CD4-positive, alpha-beta T cell treated with Interleukin-1 beta for 1 hour (primary cell): ENCODE measurements at regions not wholly inside any gene's neighbourhood (a gene's known extent, or its start where the extent isn't known, plus 50 kb on each side); places are given as distances from the start of the nearest gene placed in this dataset.
"Not testable (repeated sequence)": the region's sequence is repeated elsewhere in the genome, so short reads cannot be mapped to it uniquely, and the experiment has no call there.

Source experiments
- DNase-seq, 2 donors: peaks; one replicate each; pipeline ENCODE4 v3.0.0-alpha.2; 2020 to 2022

DNA sequence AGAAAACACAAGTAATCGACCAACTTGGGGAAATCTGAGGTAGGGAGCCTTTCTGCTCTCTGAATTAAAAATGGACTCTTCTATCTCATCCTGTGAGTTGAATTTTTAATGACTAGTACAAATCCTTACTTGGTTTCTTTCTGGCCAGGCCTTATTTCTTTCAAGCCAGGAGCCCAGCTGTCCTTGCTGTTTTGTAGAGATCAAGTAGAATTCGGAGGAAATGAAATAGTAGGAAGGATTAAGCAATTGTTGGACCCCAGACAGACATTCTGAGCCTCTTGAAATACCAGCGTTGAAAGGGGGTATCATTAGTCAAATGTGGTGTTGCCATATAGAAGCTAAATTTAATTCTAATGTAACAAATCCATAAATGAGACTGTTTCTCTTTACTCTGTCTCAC, 53.7 kb upstream of the SMIM15 start:
- no peak for DNase-seq

DNA sequence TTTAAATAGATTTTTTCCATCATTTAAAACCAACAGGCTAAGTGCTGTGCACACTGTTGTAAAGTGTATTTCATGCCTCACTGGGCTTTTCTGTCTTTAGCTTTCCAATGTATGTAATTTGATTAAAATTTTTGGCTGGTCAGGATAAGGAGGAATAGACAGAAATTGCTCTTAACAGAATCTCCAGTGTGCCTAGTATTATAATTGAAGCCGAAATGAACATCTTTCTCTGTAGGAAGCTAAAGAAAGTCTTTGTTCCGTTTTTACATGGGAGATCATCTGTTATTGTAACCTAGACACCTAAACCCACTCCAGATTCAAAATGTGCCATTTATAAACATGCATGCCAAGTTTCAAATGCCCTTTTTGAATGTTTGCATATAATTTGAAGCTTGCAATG, 54.5 kb upstream of the SMIM15 start:
- no peak for DNase-seq

DNA sequence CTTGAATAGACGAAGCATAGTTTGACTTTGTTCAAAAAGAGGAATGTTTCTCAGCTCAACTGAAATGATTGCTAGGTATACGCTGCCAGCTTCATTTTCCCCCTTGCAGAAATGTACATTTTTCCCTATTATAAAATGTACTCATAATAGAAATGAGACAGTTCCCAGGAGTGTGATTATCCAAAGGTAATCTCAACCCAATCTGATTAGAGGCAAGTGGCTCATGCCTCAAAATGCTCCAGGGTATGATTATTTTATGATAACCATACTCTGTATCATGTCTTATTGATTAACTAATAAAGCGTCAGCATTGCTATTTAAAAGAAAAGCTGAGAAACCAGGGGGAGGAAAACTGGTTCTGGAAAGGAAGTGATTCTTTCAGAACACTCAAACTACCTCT, 54.9 kb upstream of the SMIM15 start:
- DNase-seq = no peak

DNA sequence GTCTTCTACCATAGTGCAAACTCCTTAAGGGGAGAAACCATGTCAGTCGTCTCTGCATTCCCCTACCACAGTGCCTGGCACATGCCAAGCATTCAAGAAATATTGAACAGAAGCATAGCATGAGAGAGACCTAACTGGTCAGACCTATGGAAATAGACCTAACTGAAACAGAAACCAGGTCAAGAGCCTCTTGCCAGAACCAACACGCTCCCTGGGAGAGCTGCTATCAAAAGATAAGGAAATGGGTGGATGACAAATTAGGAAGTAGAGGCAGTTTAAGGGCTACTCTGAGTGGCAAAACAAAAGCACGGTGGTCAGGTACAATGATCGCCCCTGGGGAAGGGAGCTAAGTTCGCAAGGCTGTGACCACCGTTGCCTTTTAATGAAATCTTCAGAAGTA, 66.0 kb upstream of the SMIM15 start:
- DNase-seq = no peak

DNA sequence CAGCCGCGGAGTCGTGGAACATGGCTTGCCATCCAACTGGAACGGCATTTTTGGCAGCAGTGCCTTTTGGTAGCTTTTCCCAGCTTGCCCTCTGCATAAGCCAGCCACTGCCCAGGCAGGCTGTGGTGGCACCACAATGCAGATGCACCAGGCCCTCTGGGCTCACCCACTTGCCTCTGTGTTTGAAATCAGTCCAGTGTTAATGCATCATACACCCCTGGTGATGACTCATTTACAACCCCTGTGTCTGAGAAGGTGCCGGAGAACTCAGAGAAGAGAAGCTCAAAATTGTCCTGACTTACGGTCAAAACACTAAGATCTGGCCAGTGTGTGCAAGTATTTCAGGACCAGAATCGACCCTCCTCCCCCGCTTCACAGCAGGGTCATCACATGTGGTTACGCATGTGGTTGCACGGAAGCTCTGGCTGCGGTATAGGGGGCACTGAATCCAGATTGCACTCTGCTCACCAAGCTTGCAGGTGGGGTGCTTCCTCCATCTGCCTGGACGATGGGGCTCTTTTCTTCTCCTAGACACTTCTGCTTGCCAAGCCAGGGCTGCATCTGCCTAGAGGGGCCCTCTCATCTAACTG, 66.5 kb upstream of the SMIM15 start:
- DNase-seq = no peak

DNA sequence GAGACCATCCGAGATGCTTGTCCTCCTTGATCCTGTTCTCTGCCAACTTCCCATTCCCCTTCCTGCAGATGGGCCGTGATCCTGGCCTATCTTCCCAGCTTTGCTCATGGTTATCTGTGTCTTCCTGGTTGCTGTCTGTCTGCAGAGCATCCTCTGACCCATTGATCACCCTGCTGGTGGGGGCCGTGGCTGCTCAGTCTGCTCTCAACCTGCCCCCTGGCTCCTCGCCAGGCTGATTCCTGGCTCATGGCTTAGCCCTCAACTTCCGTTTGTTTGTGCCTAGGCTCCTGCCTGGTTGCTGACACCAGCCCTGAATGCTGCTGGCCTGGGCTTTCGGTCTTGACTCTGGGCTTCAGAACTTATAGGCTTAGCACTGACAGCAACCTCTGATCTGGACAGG, 67.1 kb upstream of the SMIM15 start:
- DNase-seq = no peak

DNA sequence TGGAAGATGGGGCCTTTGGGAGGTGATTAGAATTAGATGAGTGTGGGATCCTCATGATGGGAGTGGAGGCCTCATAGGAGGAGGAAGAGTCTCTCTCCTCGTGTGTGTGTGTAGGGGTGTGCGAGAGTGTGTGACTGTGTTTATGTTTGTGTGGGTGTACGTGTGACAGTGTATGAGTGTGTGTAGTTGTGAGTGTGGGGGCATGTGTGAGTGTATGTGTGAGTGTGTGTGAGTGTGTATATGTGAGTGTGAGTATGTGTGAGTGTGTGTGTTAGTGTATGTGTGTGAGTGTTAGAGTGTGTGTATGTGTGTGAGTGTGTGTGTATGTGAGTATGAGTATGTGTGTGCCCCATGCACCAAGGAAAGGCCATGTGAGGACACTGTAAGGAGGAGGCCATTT, 68.2 kb upstream of the SMIM15 start:
- no peak for DNase-seq

DNA sequence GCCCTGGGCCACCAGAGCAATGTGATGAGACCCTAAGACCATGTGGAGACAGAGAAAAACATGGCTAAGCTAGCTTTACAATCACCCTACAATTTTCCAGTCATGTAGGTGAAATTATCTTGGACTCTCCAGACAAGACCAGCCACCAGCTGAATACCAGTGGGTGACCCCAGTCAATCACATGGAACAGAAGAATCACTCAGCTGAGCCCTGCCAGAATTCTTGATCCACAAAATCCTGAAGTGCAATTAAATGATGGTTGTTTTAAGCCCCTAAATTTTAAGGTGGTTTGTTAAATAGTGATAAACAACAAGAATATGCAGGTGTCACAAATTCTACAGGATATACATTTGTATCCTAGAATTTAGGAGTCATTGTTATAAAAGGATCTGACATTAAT, 69.5 kb upstream of the SMIM15 start:
- no peak for DNase-seq

DNA sequence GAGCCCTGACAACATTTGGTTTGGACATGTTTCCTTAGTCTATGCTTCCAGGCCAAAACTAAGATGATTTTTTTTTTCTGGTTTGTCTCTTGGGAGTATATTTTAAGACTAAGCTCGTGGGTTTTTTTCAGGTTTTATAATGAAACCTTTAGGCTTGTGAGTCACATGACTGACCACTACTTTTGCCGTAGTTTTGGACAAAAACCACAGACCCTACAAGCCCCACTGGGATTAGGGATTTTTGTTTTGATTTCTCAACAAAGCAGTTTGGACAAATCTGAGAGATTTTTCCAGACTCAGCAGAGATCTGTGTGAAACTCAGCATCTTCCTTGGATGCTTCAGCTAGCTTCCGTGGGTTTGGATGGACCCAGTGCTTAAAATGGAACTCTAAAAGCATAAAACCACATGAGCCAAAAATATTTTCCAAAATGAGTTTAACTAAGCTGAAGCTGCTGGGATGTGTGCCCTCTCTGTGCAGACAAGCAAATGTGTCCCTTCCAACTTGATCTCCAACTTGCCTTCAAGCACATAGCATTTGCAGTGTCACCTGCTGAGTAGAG, 70.3 kb upstream of the SMIM15 start:
- no peak for DNase-seq

DNA sequence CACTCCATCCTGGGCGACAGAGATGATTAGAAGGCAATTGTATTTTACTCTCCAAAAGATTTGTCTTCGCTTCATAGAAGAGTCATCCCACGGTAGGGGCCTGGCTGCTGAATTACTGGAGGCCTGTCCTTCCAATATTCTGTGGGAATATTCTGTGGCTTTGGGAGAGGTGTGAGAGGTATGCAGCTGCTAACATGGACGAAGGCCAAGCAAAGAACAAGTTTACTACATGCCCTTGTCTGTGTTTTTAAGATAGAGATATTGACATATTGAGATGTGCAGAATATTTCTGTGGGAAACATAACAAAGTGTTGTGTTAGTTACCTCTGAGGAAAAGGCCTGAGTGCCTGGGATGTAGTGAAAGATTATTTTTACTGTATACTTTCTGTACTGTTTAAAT, 71.8 kb upstream of the SMIM15 start:
- no peak for DNase-seq

DNA sequence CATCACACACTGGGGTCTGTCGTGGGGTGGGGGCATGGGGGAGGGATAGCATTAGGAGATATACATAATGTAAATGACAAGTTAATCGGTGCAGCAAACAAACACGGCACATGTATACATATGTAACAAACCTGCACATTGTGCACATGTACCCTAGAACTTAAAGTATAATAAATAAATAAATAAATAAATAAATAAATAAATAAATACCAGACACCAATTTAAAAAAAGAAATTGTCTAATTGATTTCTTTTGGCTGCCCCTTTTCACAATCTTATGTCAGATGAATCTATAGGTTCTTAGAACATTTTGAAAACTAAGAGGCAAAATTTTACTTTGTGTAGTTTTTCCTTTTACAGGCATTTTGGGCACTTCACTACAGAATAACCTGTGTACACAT, 74.4 kb upstream of the SMIM15 start:
- DNase-seq = not testable (repeated sequence)

DNA sequence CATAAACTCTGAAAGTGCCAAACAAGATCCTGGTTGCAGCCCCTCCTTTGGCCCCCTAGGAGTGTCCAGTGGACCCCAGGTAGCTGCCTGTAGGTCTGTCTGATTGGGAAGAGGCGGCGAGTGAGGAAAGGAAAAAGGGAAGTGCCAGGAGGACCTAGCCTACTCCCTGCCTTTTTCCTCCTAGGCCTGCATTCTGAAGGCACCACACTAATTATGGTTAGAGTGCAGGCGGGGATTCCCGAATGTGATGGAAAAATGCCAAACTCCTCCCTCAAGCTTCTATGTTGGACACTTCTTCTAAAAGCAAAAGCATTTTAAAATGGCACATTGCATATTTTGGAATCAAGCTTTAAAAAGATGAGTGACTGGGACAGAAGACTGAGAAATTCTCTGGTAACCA, 83.2 kb upstream of the SMIM15 start:
- no peak for DNase-seq

DNA sequence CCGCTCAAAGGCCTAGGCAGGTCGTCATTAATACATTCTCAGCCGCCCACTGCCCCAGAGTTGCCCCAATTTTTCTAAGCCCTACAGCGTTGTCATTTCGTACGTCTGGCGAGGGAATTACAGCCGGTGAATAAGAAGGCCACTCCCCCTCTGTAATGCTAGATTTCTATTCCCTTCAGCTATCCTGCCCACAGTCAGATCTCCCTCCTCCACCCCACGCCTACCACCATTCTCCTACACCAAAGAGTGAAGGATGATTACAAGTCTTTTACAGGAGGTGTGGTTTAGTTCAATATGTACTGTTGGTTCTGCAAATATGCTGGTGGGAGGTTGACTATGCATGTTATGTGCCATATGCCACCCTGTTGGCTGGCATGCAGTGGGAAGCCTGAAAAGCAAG, 83.7 kb upstream of the SMIM15 start:
- DNase-seq = no peak

DNA sequence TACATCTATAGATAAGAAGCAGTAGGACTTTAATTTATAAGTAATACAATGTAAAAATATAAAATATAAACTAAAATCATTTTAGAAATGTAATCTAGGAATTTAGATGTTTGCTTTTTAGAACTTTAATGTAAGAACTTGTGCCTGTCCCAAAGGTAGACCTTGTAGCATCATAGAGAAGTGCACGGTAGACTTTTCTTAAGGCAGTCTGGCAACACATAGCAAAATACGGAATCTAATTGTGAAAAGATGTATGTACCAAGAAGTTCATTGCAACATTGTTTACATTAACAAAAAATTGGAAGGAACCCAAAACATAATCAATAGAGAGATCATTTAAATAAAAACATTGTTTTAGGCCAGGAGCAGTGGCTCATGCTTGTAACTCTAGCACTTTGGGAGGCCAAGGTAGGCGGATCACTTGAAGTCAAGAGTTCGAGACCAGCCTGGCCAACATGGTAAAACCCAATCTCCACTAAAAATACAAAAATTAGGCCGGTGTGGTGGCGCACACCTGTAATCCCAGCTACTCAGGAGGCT, 84.6 kb upstream of the SMIM15 start:
- DNase-seq = no peak

DNA sequence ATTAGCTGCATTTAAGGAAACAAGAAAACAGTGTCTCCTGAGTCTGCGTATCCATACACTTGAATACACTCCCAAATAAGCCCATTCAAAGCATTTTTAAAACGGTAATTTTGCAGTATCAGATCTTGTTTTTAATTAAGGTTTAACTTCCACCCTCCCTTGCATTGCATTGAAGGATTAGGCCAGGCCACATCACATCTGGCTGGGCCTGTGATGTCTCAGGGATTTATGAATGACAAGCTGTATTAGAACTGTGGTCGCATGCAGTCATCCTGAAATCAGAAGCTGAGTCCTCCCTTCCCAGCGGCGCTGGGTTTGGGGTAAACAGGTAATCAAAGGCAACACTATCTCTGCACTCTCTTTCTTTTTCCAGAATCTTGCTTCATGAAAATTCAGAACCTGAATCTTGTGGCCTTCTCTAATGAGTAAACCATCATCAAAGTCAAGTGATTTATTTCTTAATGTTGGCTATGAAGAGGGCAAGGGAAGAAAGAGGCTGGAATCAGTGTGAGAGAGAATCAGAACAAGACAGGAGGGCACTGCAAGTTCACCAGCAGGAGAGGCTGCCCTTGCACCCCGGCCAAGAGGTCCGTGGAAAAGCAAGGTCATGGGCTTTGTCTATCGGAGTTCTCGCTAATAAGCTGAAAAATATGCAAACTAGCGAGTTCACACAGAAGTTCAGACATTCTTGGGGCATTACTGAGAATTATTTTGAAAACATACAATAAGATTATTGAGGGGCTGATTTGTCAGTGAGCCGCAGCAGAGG, 80.0 kb upstream of the ZSWIM6 start:
- no peak for DNase-seq

DNA sequence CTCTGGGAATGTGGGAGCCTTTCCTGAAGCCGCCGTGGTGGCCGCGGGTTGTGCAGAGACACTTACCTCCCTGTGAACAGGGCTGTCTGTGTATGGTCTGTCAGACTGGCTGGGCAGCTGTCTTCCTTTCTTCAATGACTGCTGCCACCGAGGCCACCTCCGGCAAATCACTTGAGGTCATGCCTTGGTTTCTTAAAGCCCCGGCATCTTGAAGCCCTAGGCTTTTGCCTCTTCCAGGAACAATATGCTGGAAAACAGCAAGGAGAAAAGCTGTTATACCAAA, 79.5 kb upstream of the ZSWIM6 start:
- no peak for DNase-seq

DNA sequence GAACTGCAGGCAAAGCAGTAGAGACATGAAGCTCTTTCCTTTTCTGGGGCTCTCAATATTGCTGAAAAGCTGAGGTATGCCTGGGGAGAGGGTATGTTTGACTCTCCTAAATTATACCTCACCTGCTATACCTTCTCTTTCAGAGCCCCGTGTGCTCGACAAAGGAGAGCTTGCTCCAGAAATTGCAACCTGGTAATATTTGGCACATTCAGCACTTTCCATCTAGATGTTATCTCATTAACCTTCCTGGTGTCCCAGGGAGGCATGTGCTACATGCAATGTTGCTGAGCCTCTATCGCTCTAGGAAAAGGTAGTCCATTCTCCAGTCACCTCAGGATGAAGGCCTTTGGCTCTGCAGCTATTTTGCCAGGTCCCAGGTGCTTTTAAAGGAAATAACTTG, 78.5 kb upstream of the ZSWIM6 start:
- no peak for DNase-seq

DNA sequence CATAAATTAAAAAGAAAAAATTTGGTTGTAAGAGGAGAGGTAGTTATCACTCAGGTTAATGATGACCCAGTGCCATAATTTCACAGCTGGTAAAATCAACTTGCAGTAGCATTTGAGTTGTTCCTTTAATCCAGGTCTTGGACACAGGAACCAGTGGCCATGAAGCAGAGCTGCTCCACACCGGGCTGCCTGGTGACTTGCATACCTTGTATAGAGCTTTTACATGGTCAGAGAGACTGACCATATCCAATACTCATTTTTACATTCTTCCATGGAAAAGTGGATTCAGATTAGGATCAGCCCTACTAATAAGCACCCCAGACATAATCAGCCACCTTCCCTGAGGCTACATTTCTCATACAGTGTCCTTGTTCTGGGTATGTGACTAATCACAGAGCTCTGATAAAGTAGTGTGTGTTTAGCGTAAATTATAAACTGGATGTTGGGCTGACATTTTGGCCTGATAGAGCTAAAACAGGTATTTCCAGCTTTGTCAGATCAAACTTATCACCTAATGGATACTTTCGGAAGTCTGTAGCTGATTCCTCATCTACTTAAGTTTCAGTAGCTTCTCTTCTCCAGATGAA, 77.0 kb upstream of the ZSWIM6 start:
- no peak for DNase-seq

DNA sequence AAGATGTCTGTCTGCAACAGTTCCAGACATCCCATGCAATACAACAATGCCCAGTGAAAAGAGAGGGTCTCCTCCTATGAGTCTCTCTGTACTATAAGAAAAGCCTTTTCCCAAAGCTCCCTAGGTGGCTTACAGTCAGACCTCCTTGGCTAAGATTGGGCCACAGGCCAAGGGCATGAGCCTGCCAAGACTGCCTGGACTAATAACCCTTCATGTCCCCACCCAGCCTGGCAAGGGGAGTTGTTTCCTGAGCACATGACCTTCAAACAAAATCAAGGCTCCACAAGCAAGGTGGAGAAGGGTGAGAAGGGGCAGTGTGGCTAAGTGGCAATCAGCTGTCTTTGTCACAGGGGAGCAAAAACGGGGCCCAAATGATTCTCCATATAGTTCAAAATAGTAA, 75.6 kb upstream of the ZSWIM6 start:
- DNase-seq = no peak

DNA sequence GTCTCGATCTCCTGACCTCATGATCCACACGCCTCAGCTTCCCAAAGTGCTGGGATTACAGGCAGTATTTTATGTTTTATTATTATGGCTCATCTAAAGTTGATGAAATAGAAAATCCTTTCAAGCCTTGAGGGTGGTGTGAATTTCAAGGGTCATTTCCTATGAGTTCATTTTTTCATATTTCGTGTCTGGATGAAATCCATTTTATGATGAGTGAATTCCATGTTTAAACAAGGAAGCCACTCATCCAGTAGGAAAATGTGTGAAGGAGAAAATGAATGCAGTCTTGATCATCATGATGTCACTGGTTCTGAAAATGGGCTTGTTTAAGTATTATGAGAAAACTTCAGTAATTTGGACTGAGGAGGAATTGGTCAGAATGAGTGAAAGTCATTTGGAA, 74.6 kb upstream of the ZSWIM6 start:
- no peak for DNase-seq

DNA sequence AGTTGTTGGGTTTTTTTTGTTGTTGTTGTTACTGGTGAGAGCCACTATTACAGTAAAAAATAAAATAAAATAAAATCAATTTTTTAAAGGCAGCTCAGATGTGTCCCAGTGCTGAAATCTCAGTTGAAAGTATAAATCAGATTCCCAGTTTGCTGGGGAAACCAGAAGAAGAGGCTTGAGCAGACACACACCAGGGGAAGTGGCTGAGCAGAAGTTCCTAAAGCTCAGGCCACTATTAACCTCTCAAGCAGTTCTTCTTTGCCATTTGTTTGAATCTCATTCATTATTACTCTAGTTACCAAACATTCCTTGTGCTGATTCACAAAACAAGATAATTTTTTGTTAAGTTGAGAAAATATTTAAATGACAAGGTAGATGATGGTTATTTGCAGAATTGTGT, 70.9 kb upstream of the ZSWIM6 start:
- DNase-seq = no peak

DNA sequence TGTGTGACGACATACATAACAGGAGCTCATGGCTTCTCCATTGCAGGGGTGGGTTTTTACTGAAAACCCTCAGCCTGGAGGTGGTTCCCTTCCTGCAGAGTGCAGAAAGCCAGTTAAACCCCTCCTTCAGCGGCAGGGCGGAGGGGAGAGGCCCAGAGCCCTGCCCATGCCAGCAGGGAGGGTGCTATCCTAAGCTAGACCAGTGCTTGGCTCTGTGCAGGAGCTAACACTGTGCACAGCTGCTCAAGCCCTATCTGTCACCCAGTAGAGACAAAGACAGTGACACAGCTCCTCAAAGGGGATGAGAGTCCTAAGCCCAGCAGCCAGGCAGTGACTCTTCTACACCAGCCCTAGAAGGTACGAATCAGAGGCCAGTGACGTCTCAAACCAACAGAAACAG, 70.0 kb upstream of the ZSWIM6 start:
- no peak for DNase-seq

DNA sequence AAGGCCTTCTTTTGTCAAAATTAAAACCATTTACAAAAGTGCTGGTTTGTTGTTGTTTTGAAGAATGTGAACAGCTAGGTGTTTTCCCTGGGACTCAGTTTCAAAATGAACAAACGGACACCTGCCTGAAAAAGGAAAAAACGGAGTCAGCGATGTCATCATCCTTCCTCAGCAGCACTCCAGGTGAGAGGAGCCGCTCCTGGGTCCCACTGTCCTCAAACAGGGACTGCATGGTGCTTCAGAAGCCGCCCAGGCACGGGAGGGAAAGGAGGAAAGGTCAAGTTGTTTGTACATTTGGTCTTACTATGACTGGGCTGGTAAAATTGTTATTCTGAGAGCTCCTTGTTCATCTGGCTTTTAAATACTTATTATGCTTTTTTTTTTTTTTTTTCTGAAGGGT, 69.0 kb upstream of the ZSWIM6 start:
- DNase-seq = no peak

DNA sequence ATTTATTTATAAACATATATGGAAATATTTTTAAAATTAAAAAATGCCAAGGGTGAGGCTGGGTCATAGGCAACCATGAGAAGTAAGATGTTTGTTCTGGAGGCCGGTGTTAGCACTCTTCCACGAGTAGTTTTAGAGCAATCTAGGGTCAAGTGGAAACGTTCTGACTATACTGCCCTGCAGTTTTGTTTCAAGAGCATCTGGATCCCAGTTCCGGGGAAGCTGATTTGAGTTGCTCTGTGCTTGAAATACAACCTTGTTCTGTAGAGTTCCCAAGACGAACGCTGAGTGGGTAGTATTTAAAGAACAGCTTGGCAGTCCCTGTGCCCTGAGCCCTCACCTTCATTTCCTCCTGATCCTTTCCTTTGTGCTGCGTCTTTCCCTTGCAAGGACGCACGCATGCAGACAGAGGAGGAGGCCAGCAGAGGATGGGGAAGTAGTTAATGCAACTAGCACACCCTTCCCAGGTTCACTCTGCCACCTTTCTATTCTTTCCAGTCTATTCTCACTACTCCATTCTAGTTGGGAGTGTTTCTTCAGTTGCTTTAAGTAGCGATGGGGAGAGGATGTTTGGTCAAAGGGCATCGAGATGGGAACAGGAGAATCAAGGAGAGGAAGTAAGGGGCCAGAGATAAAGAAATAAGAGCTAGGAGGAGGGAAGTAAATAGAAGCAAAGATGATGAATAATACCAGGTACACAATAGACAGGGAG, 68.3 kb upstream of the ZSWIM6 start:
- no peak for DNase-seq
